Lower leg skin (tissue), 4 donors: ENCODE measurements at regions not wholly inside any gene's neighbourhood (a gene's known extent, or its start where the extent isn't known, plus 50 kb on each side); places are given as distances from the start of the nearest gene placed in this dataset.

Experiments used
- DNase-seq, 2 donors: peaks; one replicate each; pipeline ENCODE4 v3.0.0-alpha.2; 2019; ENCODE audit warnings: low spot score in 2 of 2
- H3K4me3 ChIP-seq: fragments of 200-600 bp; sonication (generic); 2 replicates; pipeline ENCODE4 v1.5.1; 2017; ENCODE audit warnings: mild to moderate bottlenecking, low read depth; ENCODE audit not compliant: poor library complexity, severe bottlenecking
- CTCF ChIP-seq, 3 donors: fragments of 450-650 bp; IDR thresholded peaks; one replicate each; pipeline ENCODE4 v1.5.1; 2016; ENCODE audit warnings: antibody characterized with exemption in 3 of 3, mild to moderate bottlenecking in 3 of 3, moderate library complexity in 2 of 3
- POLR2A ChIP-seq, 2 donors: fragments of 450-650 bp; IDR thresholded peaks; one replicate each; pipeline ENCODE4 v1.6.1; 2016 to 2017; ENCODE audit warnings: antibody characterized with exemption in 2 of 2, mild to moderate bottlenecking in 1 of 2, moderate library complexity in 1 of 2
- WGBS, 2 donors: methylation state at CpG; one replicate each; pipeline ENCODE4 v1.1.5; 2018; 5-methylcytosine and 5-hydroxymethylcytosine counted together
- intact Hi-C: fragments of 100-400 bp; cut with DNase I; formaldehyde crosslinking; loops from one replicate; pipeline ENCODE4 v1.15.0; 2023; ENCODE audit warnings: low total_unique reads

GRCh38 chr4:17309567-17310268 lies 202.2 kb downstream of the QDPR start:
- no peak overlapping the region for H3K4me3 ChIP-seq
- WGBS, 2 donors, result 61 to 62% methylated on average over 1 of the region's 1 CpG
- TF ChIP-seq CTCF (IDR thresholded peaks at IDR 0.05), result no peak
- no peak for TF ChIP-seq POLR2A (IDR thresholded peaks at IDR 0.05)
- intact Hi-C loops, result no loop called here
- DNase-seq, result no peak

DNA sequence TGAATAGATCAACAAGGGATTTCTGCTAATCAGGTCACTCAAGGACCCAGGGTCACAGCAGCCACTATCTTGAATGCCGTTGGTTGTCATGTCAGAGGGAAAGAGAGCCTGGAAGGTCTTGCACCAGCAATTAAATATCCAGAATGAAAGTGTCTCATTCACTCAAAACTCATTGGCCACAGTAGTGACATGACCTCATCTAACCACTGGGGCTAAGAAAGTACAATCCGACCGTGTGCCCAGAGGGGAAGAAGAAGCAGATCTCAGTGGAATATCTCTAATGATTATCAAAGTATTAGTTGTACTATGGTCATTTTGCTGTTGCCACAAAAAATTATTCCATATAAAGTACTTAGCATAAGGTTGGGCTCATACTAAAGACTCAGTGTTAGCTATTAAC lies 210.0 kb downstream of the QDPR start:
- 54 to 59% methylated on average over 3 of the region's 3 CpGs for WGBS, 2 donors
- TF ChIP-seq CTCF (IDR thresholded peaks at IDR 0.05) (no peak), POLR2A (IDR thresholded peaks at IDR 0.05) (no peak)
- DNase-seq, result no peak
- intact Hi-C loops, result no loop called here
- no peak overlapping the region for H3K4me3 ChIP-seq

GRCh38 chr4:17301266-17301665 lies 210.6 kb downstream of the QDPR start:
- intact Hi-C loops, result no loop called here
- 58 to 61% methylated on average over 1 of the region's 1 CpG for WGBS, 2 donors
- no peak for DNase-seq
- no peak overlapping the region for H3K4me3 ChIP-seq
- no peak for TF ChIP-seq POLR2A (IDR thresholded peaks at IDR 0.05)
- TF ChIP-seq CTCF (IDR thresholded peaks at IDR 0.05), result no peak

GRCh38 chr4:17296921-17297890 lies 214.7 kb downstream of the QDPR start:
- 86 to 90% methylated on average over 8 of the region's 8 CpGs for WGBS, 2 donors
- intact Hi-C loops, result no loop called here
- TF ChIP-seq CTCF (IDR thresholded peaks at IDR 0.05), result no peak
- no peak for DNase-seq
- no peak overlapping the region for H3K4me3 ChIP-seq

DNA sequence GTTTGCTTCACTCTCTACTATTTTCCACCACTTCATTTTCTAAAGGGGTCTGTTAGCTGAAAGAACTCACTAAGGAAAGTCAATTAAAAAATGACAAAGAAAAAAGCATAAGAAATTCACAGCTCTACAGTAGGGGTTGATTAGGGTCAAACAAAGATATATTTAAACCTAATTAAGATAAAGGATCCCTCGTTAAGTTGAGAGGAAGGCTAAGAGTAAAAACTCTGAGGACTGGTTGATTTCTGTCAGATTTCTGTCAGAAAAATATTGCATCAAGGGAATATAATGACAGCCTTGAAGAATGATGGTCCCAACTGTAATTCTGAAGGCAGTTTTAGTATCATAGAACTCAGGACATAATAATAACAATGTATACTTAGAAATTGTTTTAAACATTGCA lies 218.0 kb downstream of the QDPR start:
- no peak for DNase-seq
- no peak overlapping the region for H3K4me3 ChIP-seq
- intact Hi-C loops, result no loop called here
- TF ChIP-seq CTCF (IDR thresholded peaks at IDR 0.05), result no peak
- no peak for TF ChIP-seq POLR2A (IDR thresholded peaks at IDR 0.05)
- WGBS, 2 donors, result 62 to 70% methylated on average over 1 of the region's 1 CpG
